OCI-LY3 (cell line): ENCODE measurements at regions not wholly inside any gene's neighbourhood (a gene's known extent, or its start where the extent isn't known, plus 50 kb on each side); places are given as distances from the start of the nearest gene placed in this dataset.

ENCODE experiments used
- CTCF ChIP-seq: fragments of 200-600, 300-600 bp; sonication (generic); IDR thresholded peaks from 2 replicates; pipeline ENCODE4 v1.5.1; 2014; ENCODE audit warnings: antibody characterized with exemption, low read length, low read depth
- EZH2phosphoT487 ChIP-seq: fragments of 200-600 bp; shearing (Covaris generic); IDR thresholded peaks from 2 replicates; pipeline ENCODE4 v1.6.1; 2018; ENCODE audit warnings: antibody characterized with exemption, mixed run types, low read depth

DNA sequence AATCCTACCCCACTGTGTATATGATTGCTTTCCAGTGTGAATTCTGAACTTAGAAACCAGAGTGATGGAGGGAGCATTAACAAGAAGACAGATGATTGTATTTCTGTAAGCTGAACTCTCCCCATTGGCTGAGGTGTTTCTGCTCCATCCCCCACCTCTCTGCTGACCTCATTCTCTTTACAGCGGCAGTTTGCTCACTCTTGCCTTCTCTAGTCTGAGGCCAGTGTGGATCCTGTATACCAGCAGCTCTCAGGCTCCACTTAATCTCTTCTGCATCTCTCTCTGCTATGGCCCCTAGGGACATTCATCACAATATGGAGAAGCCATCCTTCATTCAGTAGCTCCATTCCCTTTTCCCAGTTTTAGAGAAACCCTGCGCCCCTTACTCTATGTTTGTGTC, 358.8 kb downstream of the MAN2A1 start:
- TF ChIP-seq EZH2phosphoT487 (no peak), CTCF (no peak)
